GM21529 (cell line): ENCODE measurements at regions not wholly inside any gene's neighbourhood (a gene's known extent, or its start where the extent isn't known, plus 50 kb on each side); places are given as distances from the start of the nearest gene placed in this dataset.

Experiments
- ATAC-seq: cut with Tn5 transposase; IDR thresholded peaks from one replicate; pipeline ENCODE4 v1.9.1; 2021; ENCODE audit not compliant: unreplicated experiment

GRCh38 chr1:188463919-188464318 lies 1635.2 kb downstream of the PLA2G4A start:
- ATAC-seq, result no peak

- no peak for ATAC-seq
Observed at GRCh38 chr1:188466539-188466938, 1637.8 kb downstream of the PLA2G4A start.

DNA sequence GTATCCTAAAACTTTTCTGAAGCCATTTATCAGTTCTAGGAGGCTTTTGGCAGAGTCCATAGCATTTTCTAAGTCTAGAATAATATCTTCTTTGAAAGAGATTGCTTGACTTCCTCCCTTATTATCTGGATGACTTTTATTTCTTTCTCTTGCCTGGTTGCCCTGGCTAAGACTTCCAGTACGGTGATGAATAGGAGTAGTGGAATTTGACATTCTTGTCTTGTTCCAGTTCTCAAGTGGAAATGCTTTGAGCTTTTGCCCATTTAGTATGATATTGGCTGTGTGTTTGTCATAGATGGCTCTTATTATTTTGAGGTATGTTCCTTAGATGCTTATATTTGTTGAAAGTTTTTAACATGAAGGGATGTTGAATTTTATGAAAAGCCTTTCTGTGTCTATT lies 1647.9 kb downstream of the PLA2G4A start:
- ATAC-seq, result no peak

GRCh38 chr1:188489336-188490112 lies 1660.8 kb downstream of the PLA2G4A start:
- ATAC-seq, result no peak

- ATAC-seq, result no peak
Observed at GRCh38 chr1:188496506-188496905, 1667.8 kb downstream of the PLA2G4A start.

- ATAC-seq, result no peak
Observed at GRCh38 chr1:188497020-188497419, 1668.3 kb downstream of the PLA2G4A start.

GRCh38 chr1:188499690-188500089 lies 1670.9 kb downstream of the PLA2G4A start:
- ATAC-seq, result no peak

- no peak for ATAC-seq
Observed at GRCh38 chr1:188514917-188515316, 1686.2 kb downstream of the PLA2G4A start.

DNA sequence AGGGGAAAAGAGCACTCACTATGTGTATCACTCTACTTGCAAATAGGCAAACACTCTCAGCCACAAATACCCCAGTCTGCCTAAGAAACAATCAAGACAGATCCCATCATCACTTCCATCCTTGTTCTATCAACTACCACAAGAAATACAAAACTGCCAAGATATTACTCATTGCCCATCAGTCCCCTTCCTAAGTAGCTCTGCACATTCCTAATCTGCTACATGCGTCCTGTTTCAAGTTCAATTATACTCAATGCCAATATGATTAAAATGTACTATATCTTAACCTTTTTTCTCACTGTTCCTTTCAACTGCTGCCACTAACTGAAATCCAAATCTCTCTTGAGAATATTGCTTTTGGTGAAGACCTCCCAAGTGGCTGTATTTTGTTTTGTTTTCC lies 1688.4 kb downstream of the PLA2G4A start:
- ATAC-seq, result no peak

GRCh38 chr1:188551176-188551575 lies 1722.4 kb downstream of the PLA2G4A start:
- ATAC-seq, result no peak

- ATAC-seq, result no peak
Observed at GRCh38 chr1:188557053-188557452, 1728.3 kb downstream of the PLA2G4A start.

DNA sequence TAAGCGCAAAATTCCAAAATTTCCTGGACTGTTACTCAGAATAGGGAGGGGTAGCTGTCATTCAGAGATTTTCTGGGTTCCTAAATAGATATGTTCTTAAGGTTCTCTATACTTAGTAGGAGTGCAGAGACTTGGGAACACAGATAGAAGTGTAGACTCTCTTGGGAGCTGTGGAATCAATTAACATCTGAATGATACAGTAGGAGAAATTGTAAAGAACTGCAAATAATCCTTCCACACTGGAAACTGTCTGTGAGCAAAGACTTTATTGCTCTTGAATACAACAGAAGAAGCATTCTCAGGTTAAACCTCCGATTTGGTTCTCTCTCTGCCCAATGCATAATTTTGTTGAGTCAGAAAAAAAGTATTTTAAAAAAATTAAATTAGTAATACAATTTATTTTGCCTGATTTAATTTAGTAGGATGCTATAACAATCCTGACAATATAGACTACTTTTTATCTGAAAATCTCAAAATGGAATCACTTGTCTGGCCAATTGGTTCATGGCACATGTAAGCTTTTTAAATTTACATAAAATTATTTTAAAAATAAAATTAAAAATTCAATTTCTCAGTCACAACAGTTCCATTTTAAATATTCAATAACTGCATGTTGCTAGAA lies 1754.3 kb downstream of the PLA2G4A start:
- ATAC-seq, result no peak

DNA sequence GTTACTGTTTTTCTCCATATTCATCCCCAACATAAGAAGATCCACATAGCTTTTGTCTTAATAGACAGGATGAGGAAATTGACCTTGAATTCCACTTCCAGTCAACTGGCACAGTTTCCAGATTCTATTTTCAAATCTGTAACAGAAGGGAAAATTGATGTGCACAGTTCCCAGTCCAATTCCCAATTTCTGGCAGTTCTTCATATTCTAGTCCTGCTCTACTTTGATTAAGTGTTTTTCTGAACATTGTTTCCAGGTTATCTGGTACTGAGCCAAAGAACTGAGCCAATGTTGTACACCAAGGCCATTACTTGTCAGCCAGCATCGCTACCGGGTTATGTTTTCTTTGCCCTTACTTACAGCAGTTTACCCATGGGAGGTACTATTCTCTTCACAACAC lies 1755.4 kb downstream of the PLA2G4A start:
- ATAC-seq, result no peak

DNA sequence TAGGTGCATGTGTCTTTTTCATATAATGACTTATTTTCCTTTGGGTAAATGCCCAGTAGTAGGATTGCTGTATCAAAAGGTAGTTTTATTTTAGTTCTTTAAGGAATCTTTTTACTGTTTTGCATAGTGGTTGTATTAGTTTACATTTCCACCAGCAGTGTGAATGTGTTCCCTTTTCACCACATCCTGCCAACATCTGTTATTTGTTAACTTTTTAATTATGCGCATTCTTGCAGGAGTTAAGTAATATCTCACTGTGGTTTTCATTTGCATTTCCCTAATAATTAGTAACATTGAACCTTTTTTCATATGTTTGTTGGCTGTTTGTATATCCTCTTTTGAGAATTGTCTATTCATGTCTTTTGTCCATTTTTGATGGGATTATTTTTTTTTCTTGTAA lies 1761.9 kb downstream of the PLA2G4A start:
- ATAC-seq, result no peak

- ATAC-seq, result no peak
Observed at GRCh38 chr1:188594542-188595235, 1765.9 kb downstream of the PLA2G4A start.

- no peak for ATAC-seq
Observed at GRCh38 chr1:188599313-188599712, 1770.6 kb downstream of the PLA2G4A start.

GRCh38 chr1:188611432-188611831 lies 1782.7 kb downstream of the PLA2G4A start:
- ATAC-seq, result no peak

DNA sequence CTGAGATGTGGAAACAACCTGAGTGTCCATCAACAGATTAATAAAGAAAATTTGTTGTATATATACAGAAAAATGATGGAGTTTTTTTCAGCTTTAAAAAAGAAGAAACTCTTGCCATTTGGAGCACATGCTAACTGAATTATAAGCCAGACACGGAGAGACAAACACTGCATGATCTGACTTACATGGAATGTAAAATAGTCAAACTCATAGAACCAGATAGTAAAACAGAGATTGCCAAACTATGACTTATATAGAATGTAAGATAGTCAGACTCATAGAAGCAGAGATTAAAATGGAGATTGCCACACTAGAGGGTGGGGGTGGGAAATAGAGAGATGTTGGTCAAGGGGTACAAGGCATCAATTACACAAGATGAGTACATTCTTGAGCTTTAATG lies 1786.6 kb downstream of the PLA2G4A start:
- ATAC-seq, result no peak

DNA sequence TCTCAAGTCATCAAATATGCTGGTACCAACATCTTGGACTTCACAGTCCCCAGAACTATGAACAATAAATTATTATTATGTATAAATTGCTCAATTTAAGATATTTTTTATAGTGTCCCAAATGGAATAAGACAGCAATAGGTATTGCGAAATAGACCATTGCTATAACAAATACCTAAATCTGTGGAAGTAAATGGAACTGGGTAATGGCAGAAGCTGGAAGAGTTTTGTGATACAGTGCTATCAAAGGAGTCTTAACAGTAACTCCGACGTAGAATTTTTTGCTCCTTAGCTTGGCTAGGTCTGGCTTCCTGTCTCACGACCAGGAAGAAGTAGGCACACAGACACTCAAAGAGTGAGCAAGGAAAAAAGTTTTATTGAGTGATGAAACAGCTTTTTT lies 1791.5 kb downstream of the PLA2G4A start:
- ATAC-seq, result no peak

- no peak for ATAC-seq
Observed at GRCh38 chr1:188641566-188642211, 1812.9 kb downstream of the PLA2G4A start.

- no peak for ATAC-seq
Observed at GRCh38 chr1:188642704-188643103, 1814.0 kb downstream of the PLA2G4A start.

GRCh38 chr1:188652678-188653077 lies 1823.9 kb downstream of the PLA2G4A start:
- no peak for ATAC-seq
